ENCODE measurements at regions not wholly inside any gene's neighbourhood (a gene's known extent, or its start where the extent isn't known, plus 50 kb on each side); places are given as distances from the start of the nearest gene placed in this dataset.

- no peak for TF ChIP-seq CTCF (IDR thresholded peaks at IDR 0.05)
- no peak for TF ChIP-seq POLR2AphosphoS5 (IDR thresholded peaks at IDR 0.05)
- no peak for TF ChIP-seq POLR2A (IDR thresholded peaks at IDR 0.05)
These were observed 131.0 kb upstream of the CSF3R start for GRCh38 chr1:36613721-36614120.

Measured in prostate gland (tissue), 2 donors.